H1 (cell line): ENCODE measurements at regions not wholly inside any gene's neighbourhood (a gene's known extent, or its start where the extent isn't known, plus 50 kb on each side); places are given as distances from the start of the nearest gene placed in this dataset.

Source experiments
- CTCF ChIA-PET: fragments of 300-600 bp; sonication (Branson Sonifier 250); formaldehyde crosslinking; loops from one replicate; lab custom pipeline; 2021; ENCODE audit not compliant: partially characterized antibody; lab: Charles Lee
- POLR2A ChIA-PET: fragments of 300-600 bp; sonication (Branson Sonifier 250); formaldehyde crosslinking; loops from one replicate; lab custom pipeline; 2021; ENCODE audit warnings: inconsistent platforms; ENCODE audit not compliant: partially characterized antibody; lab: Charles Lee
- DNase-seq, 2 experiments: peaks; one replicate each; pipeline versions ENCODE4 v3.0.0 to v3.0.0-alpha.2; 2010 to 2022; ENCODE audit warnings: low spot score in 2 of 2, low read depth in 1 of 2, mixed read lengths in 1 of 2
- FAIRE-seq: peaks from 2 replicates; lab custom pipeline; 2011; peaks lifted over from hg19 to GRCh38; lab: Jason Lieb, UNC
- H2AFZ ChIP-seq: 2 replicates; pipeline ENCODE4 v1.8.1; 2012; ENCODE audit warnings: low read length, inconsistent platforms
- H2AK5ac ChIP-seq: 2 replicates; pipeline ENCODE4 v1.6.1; 2013; ENCODE audit warnings: low read depth, low read length
- H2BK120ac ChIP-seq: replicated peaks from 2 replicates; pipeline ENCODE3; 2013; ENCODE audit warnings: low read depth, low read length, inconsistent platforms
- H2BK12ac ChIP-seq: 2 replicates; pipeline ENCODE4 v1.6.1; 2013; ENCODE audit warnings: low read depth, low read length
- H2BK15ac ChIP-seq: 2 replicates; pipeline ENCODE4 v1.6.1; 2013; ENCODE audit warnings: low read length
- H2BK20ac ChIP-seq: 2 replicates; pipeline ENCODE4 v1.6.1; 2013; ENCODE audit warnings: low read length
- H2BK5ac ChIP-seq: 2 replicates; pipeline ENCODE4 v1.6.1; 2013; ENCODE audit warnings: low read depth, low read length
- H3K14ac ChIP-seq: 2 replicates; pipeline ENCODE4 v1.6.1; 2013; ENCODE audit warnings: inconsistent platforms; ENCODE audit not compliant: insufficient read length
- H3K18ac ChIP-seq: 2 replicates; pipeline ENCODE4 v1.6.1; 2013; ENCODE audit warnings: low read length; ENCODE audit errors: extremely low read depth
- H3K23ac ChIP-seq: 2 replicates; pipeline ENCODE4 v1.6.1; 2013; ENCODE audit warnings: inconsistent platforms; ENCODE audit not compliant: insufficient read length
- H3K23me2 ChIP-seq: 2 replicates; pipeline ENCODE4 v1.6.1; 2013; ENCODE audit warnings: low read depth, low read length
- H3K27ac ChIP-seq: 2 replicates; pipeline ENCODE4 v1.6.1; 2011; ENCODE audit warnings: low read depth, low read length, inconsistent platforms
- H3K27me3 ChIP-seq, 4 experiments: replicated peaks in 1 of 4; 1 replicate in 1 of 4; 2 replicates in 3 of 4; pipeline versions ENCODE4 v1.6.1 to v1.8.1; 2011 to 2013; ENCODE audit warnings: low read length in 3 of 4, mild to moderate bottlenecking in 3 of 4, inconsistent platforms in 2 of 4, mixed read lengths in 2 of 4, moderate library complexity in 1 of 4; ENCODE audit not compliant: control insufficient read depth in 3 of 4, insufficient read depth in 3 of 4; ENCODE audit errors: extremely low read depth in 1 of 4
- H3K36me3 ChIP-seq, 4 experiments: 2 replicates each; pipeline versions ENCODE4 v1.6.1 to v1.8.1; 2011 to 2013; ENCODE audit warnings: mild to moderate bottlenecking in 4 of 4, low read length in 3 of 4, moderate library complexity in 2 of 4, control low read depth in 1 of 4, inconsistent platforms in 1 of 4; ENCODE audit not compliant: insufficient read depth in 4 of 4, control insufficient read depth in 2 of 4
- H3K4ac ChIP-seq: replicated peaks from 2 replicates; pipeline ENCODE3; 2013; ENCODE audit warnings: low read length, low read depth, mixed read lengths, inconsistent platforms; ENCODE audit not compliant: insufficient read length
- H3K4me1 ChIP-seq, 4 experiments: replicated peaks in 1 of 4; 1 replicate in 1 of 4; 2 replicates in 3 of 4; pipeline versions ENCODE4 v1.6.1 to v1.8.1; 2011 to 2013; ENCODE audit warnings: low read length in 3 of 4, inconsistent platforms in 2 of 4, mixed read lengths in 1 of 4; ENCODE audit not compliant: insufficient read depth in 4 of 4, control insufficient read depth in 3 of 4
- H3K4me2 ChIP-seq, 2 experiments: 2 replicates each; pipeline versions ENCODE4 v1.6.1 to v1.8.1; 2011 to 2013; ENCODE audit warnings: low read depth in 2 of 2, low read length in 2 of 2, control low read depth in 1 of 2, inconsistent platforms in 1 of 2, mild to moderate bottlenecking in 1 of 2; ENCODE audit not compliant: insufficient read depth in 1 of 2
- H3K4me3 ChIP-seq, 4 experiments: fragments of 200-600, 300-600 bp in 1 of 4; sonication (generic), shearing (Covaris generic), sonication (Bioruptor Twin) in 1 of 4; 2 replicates each; pipeline versions ENCODE4 v1.5.1 to v1.8.1; 2011 to 2016; ENCODE audit warnings: low read length in 4 of 4, low read depth in 3 of 4, control low read depth in 2 of 4, inconsistent platforms in 2 of 4, mild to moderate bottlenecking in 2 of 4, mixed read lengths in 1 of 4, moderate library complexity in 1 of 4; ENCODE audit not compliant: insufficient read depth in 2 of 4; ENCODE audit errors: extremely low read depth in 1 of 4
- H3K56ac ChIP-seq: replicated peaks from 2 replicates; pipeline ENCODE3; 2013; ENCODE audit warnings: low read depth, mild to moderate bottlenecking, mixed read lengths, low read length, inconsistent platforms; ENCODE audit not compliant: insufficient read length
- H3K79me1 ChIP-seq: 2 replicates; pipeline ENCODE4 v1.6.1; 2013; ENCODE audit warnings: low read depth, low read length, control low read depth
- H3K79me2 ChIP-seq, 2 experiments: 2 replicates each; pipeline versions ENCODE4 v1.6.1 to v1.8.1; 2012 to 2013; ENCODE audit warnings: low read length in 2 of 2, mild to moderate bottlenecking in 2 of 2, inconsistent platforms in 1 of 2; ENCODE audit not compliant: insufficient read depth in 2 of 2, control insufficient read depth in 1 of 2
- H3K9ac ChIP-seq, 4 experiments: replicated peaks in 1 of 4; 1 replicate in 1 of 4; 2 replicates in 3 of 4; pipeline versions ENCODE4 v1.6.1 to v1.8.1; 2011 to 2013; ENCODE audit warnings: low read depth in 3 of 4, low read length in 3 of 4, control low read depth in 2 of 4, mild to moderate bottlenecking in 2 of 4, moderate library complexity in 2 of 4, inconsistent platforms in 1 of 4; ENCODE audit errors: extremely low read depth in 1 of 4
- H3K9me3 ChIP-seq, 2 experiments: 2 replicates each; pipeline versions ENCODE4 v1.6.1 to v1.8.1; 2012 to 2013; ENCODE audit warnings: mild to moderate bottlenecking in 2 of 2, moderate library complexity in 2 of 2, control low read depth in 1 of 2, inconsistent platforms in 1 of 2, low read depth in 1 of 2, low read length in 1 of 2, mixed read lengths in 1 of 2; ENCODE audit not compliant: insufficient read depth in 2 of 2
- H4K20me1 ChIP-seq, 2 experiments: replicated peaks in 1 of 2; 2 replicates each; pipeline versions ENCODE3 to v1.8.1; 2011 to 2013; ENCODE audit warnings: inconsistent platforms in 2 of 2, low read length in 2 of 2, mild to moderate bottlenecking in 1 of 2; ENCODE audit not compliant: insufficient read depth in 2 of 2, control insufficient read depth in 1 of 2
- H4K5ac ChIP-seq: 2 replicates; pipeline ENCODE4 v1.6.1; 2013; ENCODE audit warnings: low read length, low read depth, mixed read lengths, inconsistent platforms; ENCODE audit not compliant: insufficient read length
- H4K8ac ChIP-seq: 2 replicates; pipeline ENCODE4 v1.8.0; 2013; ENCODE audit warnings: mild to moderate bottlenecking, moderate library complexity, low read length, inconsistent platforms; ENCODE audit not compliant: insufficient read depth; ENCODE audit errors: extremely low read depth
- H4K91ac ChIP-seq: replicated peaks from 2 replicates; pipeline ENCODE3; 2013; ENCODE audit warnings: low read length, mixed read lengths, inconsistent platforms; ENCODE audit not compliant: insufficient read length
- SIN3A ChIP-seq, 2 experiments: IDR thresholded peaks in 1 of 2; conservative IDR thresholded peaks in 1 of 2; 2 replicates each; pipeline ENCODE4 v1.6.1; 2011 to 2012; ENCODE audit warnings: low read length in 2 of 2, improper control_type of control experiment in 1 of 2, low read depth in 1 of 2, mild to moderate bottlenecking in 1 of 2
- TAF7 ChIP-seq: optimal IDR thresholded peaks from 2 replicates; pipeline ENCODE3; 2011; ENCODE audit warnings: low read depth, mild to moderate bottlenecking, inconsistent platforms, low read length, moderate library complexity, borderline replicate concordance
- WGBS, 2 experiments: shearing (Covaris generic) in 1 of 2; methylation state at CpG; one replicate each; pipeline versions ENCODE4 v1.1.6 to v1.1.7; 2013 to 2015; ENCODE audit warnings: low lambda C conversion rate in 2 of 2, mixed read lengths in 2 of 2, inconsistent platforms in 1 of 2, low coverage in 1 of 2, missing lambda C conversion rate in 1 of 2; ENCODE audit not compliant: insufficient replicate concordance in 2 of 2, insufficient coverage in 1 of 2, insufficient read length in 1 of 2; ENCODE audit errors: extremely low coverage in 1 of 2, missing lambda C conversion rate in 1 of 2; 5-methylcytosine and 5-hydroxymethylcytosine counted together
- TF ChIP-seq, protein P1 (sequence below): IDR thresholded peaks from 2 replicates; pipeline ENCODE4 v1.6.1; 2012; ENCODE audit warnings: inconsistent platforms

GRCh38 chr4:152160225-152160800 is 375.6 kb downstream of the FBXW7 start:
- no peak overlapping the region for H3K27ac ChIP-seq
- H2BK120ac ChIP-seq: no peak overlapping the region
- H2BK12ac ChIP-seq: no peak overlapping the region
- no peak overlapping the region for H2AFZ ChIP-seq
- no peak overlapping the region for H2AK5ac ChIP-seq
- no peak overlapping the region for H2BK5ac ChIP-seq
- no peak overlapping the region for H3K23ac ChIP-seq
- H4K91ac ChIP-seq: no peak overlapping the region
- DNase-seq (no peak), FAIRE-seq (no peak)
- TF ChIP-seq, protein P1, sequence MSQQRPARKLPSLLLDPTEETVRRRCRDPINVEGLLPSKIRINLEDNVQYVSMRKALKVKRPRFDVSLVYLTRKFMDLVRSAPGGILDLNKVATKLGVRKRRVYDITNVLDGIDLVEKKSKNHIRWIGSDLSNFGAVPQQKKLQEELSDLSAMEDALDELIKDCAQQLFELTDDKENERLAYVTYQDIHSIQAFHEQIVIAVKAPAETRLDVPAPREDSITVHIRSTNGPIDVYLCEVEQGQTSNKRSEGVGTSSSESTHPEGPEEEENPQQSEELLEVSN: no peak
- TF ChIP-seq SIN3A (conservative IDR thresholded peaks at IDR 0.05 in 1 of 2, IDR thresholded peaks at IDR 0.05 in 1 of 2; ENCODE audit: low read depth in 1 of 2, low read length in 2 of 2) (no peak), TAF7 (no peak)
- H3K79me2 ChIP-seq: no peaks in the 10 kb centered on the region
- H3K4ac ChIP-seq: no peak overlapping the region
- H3K14ac ChIP-seq: no peak overlapping the region
- H3K56ac ChIP-seq: no peak overlapping the region
- H4K8ac ChIP-seq: no peak overlapping the region
- H4K20me1 ChIP-seq: no peaks in the 10 kb centered on the region
- no peaks in the 10 kb centered on the region for H3K36me3 ChIP-seq
- CTCF ChIA-PET: interaction anchor here (0.7 to 0.9 kb wide), 2 partner anchors 67 to 1045 kb away, joined by 3 read pairs; no protein-coding TSS in a partner anchor
- H3K79me1 ChIP-seq: no peaks in the 10 kb centered on the region
- POLR2A ChIA-PET: no interaction called here
- H3K4me3 ChIP-seq: no peak overlapping the region
- H3K9me3 ChIP-seq: no peaks in the 10 kb centered on the region
- H3K23me2 ChIP-seq: no peaks in the 10 kb centered on the region
- H2BK20ac ChIP-seq: no peak overlapping the region
- no peak overlapping the region for H3K4me2 ChIP-seq
- peaks cover 2 to 7% (median 5%) of the 10 kb centered on the region in 4 experiments for H3K4me1 ChIP-seq
- H3K27me3 ChIP-seq: no peaks in the 10 kb centered on the region
- H2BK15ac ChIP-seq: no peak overlapping the region
- WGBS, 2 experiments: 93% methylated on average over 13 of the region's 13 CpGs; no CpG with 5 or more reads in 1 of the 2 experiments
- no peak overlapping the region for H4K5ac ChIP-seq
- no peak overlapping the region for H3K9ac ChIP-seq
- H3K18ac ChIP-seq: no peak overlapping the region
